DOHH2 (cell line): ENCODE measurements at regions not wholly inside any gene's neighbourhood (a gene's known extent, or its start where the extent isn't known, plus 50 kb on each side); places are given as distances from the start of the nearest gene placed in this dataset.

Source experiments
- H3F3A ChIP-seq: fragments of 200-600 bp; sonication (generic), shearing (Covaris generic); 2 replicates; pipeline ENCODE4 v1.6.0; 2016; ENCODE audit warnings: antibody characterized with exemption, mild to moderate bottlenecking; ENCODE audit not compliant: control insufficient read depth, insufficient read depth
- H3K27ac ChIP-seq: fragments of 200-600 bp; sonication (generic); 2 replicates; pipeline ENCODE4 v1.5.1; 2014; ENCODE audit warnings: low read depth, mild to moderate bottlenecking, low read length, moderate library complexity
- H3K27me3 ChIP-seq: fragments of 200-600 bp; sonication (generic); 2 replicates; pipeline ENCODE4 v1.6.1; 2014; ENCODE audit warnings: mild to moderate bottlenecking, low read length, mixed read lengths; ENCODE audit not compliant: control insufficient read depth
- H3K36me3 ChIP-seq: fragments of 200-600 bp; sonication (generic); 2 replicates; pipeline ENCODE4 v1.6.1; 2014; ENCODE audit warnings: mild to moderate bottlenecking, low read length, moderate library complexity, mixed read lengths; ENCODE audit not compliant: control insufficient read depth
- H3K4me1 ChIP-seq: fragments of 200-600 bp; sonication (generic); 2 replicates; pipeline ENCODE4 v1.6.1; 2014; ENCODE audit warnings: mild to moderate bottlenecking, low read length, mixed read lengths; ENCODE audit not compliant: control insufficient read depth
- H3K4me2 ChIP-seq: fragments of 200-600 bp; sonication (generic); 2 replicates; pipeline ENCODE4 v1.6.0; 2014; ENCODE audit warnings: mild to moderate bottlenecking, low read length, moderate library complexity
- H3K4me3 ChIP-seq: fragments of 200-600 bp; sonication (generic); 2 replicates; pipeline ENCODE4 v1.5.1; 2014; ENCODE audit warnings: mild to moderate bottlenecking, low read length, mixed read lengths
- H3K79me2 ChIP-seq: fragments of 200-600 bp; sonication (generic); 2 replicates; pipeline ENCODE4 v1.6.1; 2014; ENCODE audit warnings: mild to moderate bottlenecking, low read length, mixed read lengths; ENCODE audit not compliant: control insufficient read depth
- H3K9me2 ChIP-seq: fragments of 200-600 bp; sonication (generic); replicated peaks from 2 replicates; pipeline ENCODE4 v1.6.1; 2014; ENCODE audit warnings: mild to moderate bottlenecking, low read length, mixed read lengths; ENCODE audit not compliant: control insufficient read depth
- H3K9me3 ChIP-seq: fragments of 200-600 bp; sonication (generic); 2 replicates; pipeline ENCODE4 v1.6.1; 2014; ENCODE audit warnings: antibody characterized with exemption, low read length, mixed read lengths; ENCODE audit not compliant: control insufficient read depth, insufficient read depth
- H4K20me1 ChIP-seq: fragments of 200-600 bp; sonication (generic); 2 replicates; pipeline ENCODE4 v1.6.0; 2014; ENCODE audit warnings: low read depth, mild to moderate bottlenecking, antibody characterized with exemption, low read length, moderate library complexity; ENCODE audit not compliant: control insufficient read depth, insufficient read depth
- EZH2phosphoT487 ChIP-seq: fragments of 200-600 bp; sonication (generic); IDR thresholded peaks from 2 replicates; pipeline ENCODE4 v1.6.1; 2017; ENCODE audit warnings: borderline replicate concordance, mild to moderate bottlenecking, antibody characterized with exemption, low read length, moderate library complexity, mixed read lengths
- TF ChIP-seq, protein P1 (sequence below): fragments of 200-600 bp; sonication (generic); IDR thresholded peaks from one replicate; pipeline ENCODE4 v1.5.1; 2014; ENCODE audit warnings: antibody characterized with exemption, mild to moderate bottlenecking, low read depth, low read length; ENCODE audit not compliant: poor library complexity, severe bottlenecking

DNA sequence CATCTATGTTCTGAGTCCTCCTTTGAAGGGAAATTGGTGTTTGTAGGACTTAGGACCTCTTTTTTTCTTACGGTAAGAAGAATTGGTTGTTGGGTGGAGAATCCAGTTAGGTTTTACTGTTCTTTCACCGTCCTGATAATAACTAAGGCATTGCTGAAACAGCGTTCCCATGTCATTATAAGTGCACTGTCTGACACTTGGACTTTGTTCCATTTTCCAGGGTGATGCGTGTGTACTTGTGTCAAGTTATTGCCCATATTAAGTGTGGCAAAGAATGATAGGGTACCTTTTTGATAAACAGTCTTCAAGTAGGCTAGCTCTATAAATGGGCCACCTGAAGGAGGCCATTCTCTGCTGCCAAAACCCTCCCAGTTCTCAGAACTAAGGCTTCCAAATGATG lies 119.7 kb downstream of the AASDH start:
- no peak overlapping the region for H3K4me2 ChIP-seq
- H4K20me1 ChIP-seq, result no peaks in the 10 kb centered on the region
- no peaks in the 10 kb centered on the region for H3K79me2 ChIP-seq
- no peaks in the 10 kb centered on the region for H3K4me1 ChIP-seq
- no peaks in the 10 kb centered on the region for H3K27me3 ChIP-seq
- no peak overlapping the region for H3K27ac ChIP-seq
- H3F3A ChIP-seq, result no peaks in the 10 kb centered on the region
- H3K36me3 ChIP-seq, result no peaks in the 10 kb centered on the region
- no peak overlapping the region for H3K4me3 ChIP-seq
- H3K9me3 ChIP-seq, result 0 out of 2 replicates have a peak, but pooled peaks cover 7% of the 10 kb centered on the region
- TF ChIP-seq, protein P1, sequence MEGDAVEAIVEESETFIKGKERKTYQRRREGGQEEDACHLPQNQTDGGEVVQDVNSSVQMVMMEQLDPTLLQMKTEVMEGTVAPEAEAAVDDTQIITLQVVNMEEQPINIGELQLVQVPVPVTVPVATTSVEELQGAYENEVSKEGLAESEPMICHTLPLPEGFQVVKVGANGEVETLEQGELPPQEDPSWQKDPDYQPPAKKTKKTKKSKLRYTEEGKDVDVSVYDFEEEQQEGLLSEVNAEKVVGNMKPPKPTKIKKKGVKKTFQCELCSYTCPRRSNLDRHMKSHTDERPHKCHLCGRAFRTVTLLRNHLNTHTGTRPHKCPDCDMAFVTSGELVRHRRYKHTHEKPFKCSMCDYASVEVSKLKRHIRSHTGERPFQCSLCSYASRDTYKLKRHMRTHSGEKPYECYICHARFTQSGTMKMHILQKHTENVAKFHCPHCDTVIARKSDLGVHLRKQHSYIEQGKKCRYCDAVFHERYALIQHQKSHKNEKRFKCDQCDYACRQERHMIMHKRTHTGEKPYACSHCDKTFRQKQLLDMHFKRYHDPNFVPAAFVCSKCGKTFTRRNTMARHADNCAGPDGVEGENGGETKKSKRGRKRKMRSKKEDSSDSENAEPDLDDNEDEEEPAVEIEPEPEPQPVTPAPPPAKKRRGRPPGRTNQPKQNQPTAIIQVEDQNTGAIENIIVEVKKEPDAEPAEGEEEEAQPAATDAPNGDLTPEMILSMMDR, result no peak
- no peak for TF ChIP-seq EZH2phosphoT487
- no peaks in the 10 kb centered on the region for H3K9me2 ChIP-seq

DNA sequence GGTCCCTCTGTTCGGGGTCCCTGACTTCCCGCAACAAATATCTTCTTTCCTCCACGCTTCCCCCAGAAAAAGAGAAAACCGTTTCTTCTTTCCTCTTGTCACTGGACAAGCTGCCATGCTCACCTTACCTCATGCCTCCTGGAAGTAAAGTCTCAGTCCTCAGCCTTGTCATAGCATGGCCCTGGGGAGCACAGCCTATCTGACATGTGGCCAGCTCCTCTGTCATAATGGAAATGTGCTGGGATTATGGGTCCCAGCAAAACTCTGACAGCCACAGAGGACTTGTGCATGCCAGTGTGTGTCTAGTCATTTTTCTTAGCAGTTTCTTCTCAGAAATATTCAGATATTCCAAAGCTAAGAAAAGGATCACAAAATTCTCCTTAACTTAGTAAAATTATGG lies 122.4 kb downstream of the AASDH start:
- no peaks in the 10 kb centered on the region for H4K20me1 ChIP-seq
- no peak overlapping the region for H3K4me3 ChIP-seq
- H3K9me2 ChIP-seq, result no peaks in the 10 kb centered on the region
- TF ChIP-seq, protein P1, result no peak
- TF ChIP-seq EZH2phosphoT487, result no peak
- 0 out of 2 replicates have a peak, but pooled peaks cover 7% of the 10 kb centered on the region for H3K9me3 ChIP-seq
- H3K27me3 ChIP-seq, result no peaks in the 10 kb centered on the region
- no peak overlapping the region for H3K4me2 ChIP-seq
- H3F3A ChIP-seq, result no peaks in the 10 kb centered on the region
- no peaks in the 10 kb centered on the region for H3K4me1 ChIP-seq
- no peak overlapping the region for H3K27ac ChIP-seq
- H3K36me3 ChIP-seq, result no peaks in the 10 kb centered on the region
- H3K79me2 ChIP-seq, result no peaks in the 10 kb centered on the region

- H3K27ac ChIP-seq, result no peak overlapping the region
- no peaks in the 10 kb centered on the region for H3K4me1 ChIP-seq
- H3K9me2 ChIP-seq, result no peaks in the 10 kb centered on the region
- no peak for TF ChIP-seq EZH2phosphoT487
- TF ChIP-seq, protein P1, result no peak
- H3F3A ChIP-seq, result no peaks in the 10 kb centered on the region
- H3K4me3 ChIP-seq, result no peak overlapping the region
- no peaks in the 10 kb centered on the region for H3K36me3 ChIP-seq
- H3K27me3 ChIP-seq, result no peaks in the 10 kb centered on the region
- no peak overlapping the region for H3K4me2 ChIP-seq
- H3K9me3 ChIP-seq, result 0 out of 2 replicates have a peak, but pooled peaks cover 7% of the 10 kb centered on the region
- no peaks in the 10 kb centered on the region for H3K79me2 ChIP-seq
- no peaks in the 10 kb centered on the region for H4K20me1 ChIP-seq
Measured at GRCh38 chr4:56261027-56261426, 126.3 kb downstream of the AASDH start.
